RPMI8226 (cell line): ENCODE measurements at regions not wholly inside any gene's neighbourhood (a gene's known extent, or its start where the extent isn't known, plus 50 kb on each side); places are given as distances from the start of the nearest gene placed in this dataset.

Experiments used
- DNase-seq: peaks from one replicate; pipeline ENCODE4 v3.0.0-alpha.2; 2015

DNA sequence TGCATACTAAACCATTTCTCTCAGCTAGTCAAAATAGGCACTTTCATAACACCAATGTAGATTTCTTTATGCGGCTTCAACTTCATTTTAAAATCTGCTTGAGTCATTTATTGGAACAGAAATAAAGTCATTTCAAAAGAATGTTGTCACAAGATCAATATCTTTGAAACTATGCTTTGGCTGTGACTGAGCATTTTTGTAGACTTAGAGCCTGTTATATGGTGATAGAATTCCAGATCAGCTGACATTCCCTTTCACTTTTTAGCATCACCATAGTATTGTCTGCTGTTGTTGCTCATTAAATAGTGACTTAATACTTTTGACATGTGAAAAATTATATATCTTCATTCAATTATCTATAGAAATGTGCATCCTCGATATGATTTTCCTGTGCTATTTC lies 279.2 kb upstream of the PRR20A start:
- DNase-seq: no peak

DNA sequence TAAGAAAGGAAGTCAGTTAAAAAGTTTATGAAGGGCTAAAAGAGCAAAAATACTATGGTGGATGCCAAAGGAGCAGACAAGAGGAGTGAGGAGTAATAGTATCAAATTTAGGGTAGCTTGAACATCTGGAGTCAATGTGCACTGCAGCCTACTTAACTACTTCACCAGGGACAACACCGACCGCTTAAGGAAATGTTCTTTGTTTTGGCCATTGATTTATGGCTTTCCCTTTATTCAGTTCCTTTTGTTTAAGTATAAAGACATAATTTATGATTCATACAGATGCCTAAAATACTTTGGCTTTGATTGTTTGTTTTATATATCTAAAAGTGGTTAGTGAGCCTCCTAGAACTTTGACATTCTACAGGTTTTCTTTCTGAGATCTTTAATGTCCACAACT lies 276.3 kb upstream of the PRR20A start:
- DNase-seq: no peak

DNA sequence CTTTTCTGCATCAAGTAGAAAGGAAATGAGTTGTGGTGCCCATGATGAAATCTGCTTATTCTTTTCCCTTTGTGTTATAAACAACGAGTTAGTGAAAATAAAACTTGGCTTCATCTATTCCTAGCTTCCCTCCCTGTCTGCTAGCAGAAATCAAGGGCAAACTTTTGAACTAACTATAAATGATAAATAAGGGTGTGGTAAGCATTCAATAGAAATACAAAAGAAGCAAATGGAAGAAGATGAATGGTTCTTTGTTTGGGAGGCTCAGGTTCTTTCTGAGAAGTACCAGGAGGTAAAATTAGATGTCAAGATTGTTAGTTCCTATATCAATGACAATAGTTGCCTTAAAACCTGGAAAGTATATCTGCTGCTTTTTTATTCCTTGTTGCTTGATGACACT lies 275.3 kb upstream of the PRR20A start:
- DNase-seq: no peak

DNA sequence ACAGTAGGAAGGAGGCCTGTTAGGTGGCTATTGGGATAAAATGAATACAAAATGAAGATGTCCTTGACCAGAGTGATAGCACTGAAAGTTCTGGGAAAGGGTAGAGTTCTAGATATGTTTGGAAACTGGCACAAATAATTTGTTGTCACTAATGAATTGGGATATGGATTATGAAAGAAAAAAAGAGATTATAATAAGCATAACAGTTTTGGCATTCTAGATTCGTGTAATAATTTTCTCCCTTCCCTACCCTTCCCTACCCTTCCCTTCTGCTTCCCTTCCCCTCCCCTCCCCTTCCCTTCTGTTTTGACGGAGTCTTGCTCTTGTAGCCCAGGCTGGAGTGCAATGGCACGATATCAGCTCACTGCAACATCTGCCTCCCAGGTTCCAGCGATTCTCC lies 271.0 kb upstream of the PRR20A start:
- no peak for DNase-seq

DNA sequence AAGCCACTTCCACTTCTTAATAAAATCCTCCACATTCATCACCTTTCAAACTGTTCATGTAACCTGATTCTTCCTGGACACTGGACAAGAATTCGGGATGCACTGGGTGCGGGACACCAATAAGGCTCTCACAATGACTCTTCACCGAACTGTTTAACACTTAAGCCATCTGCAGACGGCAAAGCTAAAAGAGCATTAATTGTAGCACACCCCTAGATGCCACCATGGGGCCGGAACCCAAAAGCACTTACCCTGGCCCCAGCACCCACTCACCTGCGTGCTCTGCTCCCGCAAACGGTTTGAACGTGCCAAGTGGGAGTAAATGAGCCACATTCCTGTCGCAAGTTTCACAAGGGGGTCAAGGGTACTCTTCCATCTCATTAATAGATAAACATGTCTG lies 254.3 kb upstream of the PRR20A start:
- DNase-seq: no peak

DNA sequence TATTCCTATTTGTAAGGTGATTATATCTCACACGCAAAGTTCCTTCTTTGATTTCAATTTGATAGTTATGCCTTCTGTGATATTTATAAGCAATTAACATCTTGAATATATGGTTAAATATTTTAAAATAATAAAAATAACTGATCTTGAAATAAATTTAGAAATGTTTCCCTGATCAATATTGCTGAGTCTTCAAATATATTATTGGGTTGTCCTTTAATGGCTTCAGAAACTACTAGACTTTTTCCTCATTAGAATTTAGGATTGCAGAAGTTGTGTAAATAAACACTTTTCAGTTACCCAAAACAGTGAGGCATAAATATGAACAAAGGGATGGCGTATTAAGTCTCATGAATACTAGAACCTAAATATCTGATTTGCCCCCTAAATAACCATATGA lies 252.3 kb upstream of the PRR20A start:
- DNase-seq: no peak

- peak; percentile 77 for DNase-seq
These were observed 246.9 kb upstream of the PRR20A start for GRCh38 chr13:56893843-56894242.

DNA sequence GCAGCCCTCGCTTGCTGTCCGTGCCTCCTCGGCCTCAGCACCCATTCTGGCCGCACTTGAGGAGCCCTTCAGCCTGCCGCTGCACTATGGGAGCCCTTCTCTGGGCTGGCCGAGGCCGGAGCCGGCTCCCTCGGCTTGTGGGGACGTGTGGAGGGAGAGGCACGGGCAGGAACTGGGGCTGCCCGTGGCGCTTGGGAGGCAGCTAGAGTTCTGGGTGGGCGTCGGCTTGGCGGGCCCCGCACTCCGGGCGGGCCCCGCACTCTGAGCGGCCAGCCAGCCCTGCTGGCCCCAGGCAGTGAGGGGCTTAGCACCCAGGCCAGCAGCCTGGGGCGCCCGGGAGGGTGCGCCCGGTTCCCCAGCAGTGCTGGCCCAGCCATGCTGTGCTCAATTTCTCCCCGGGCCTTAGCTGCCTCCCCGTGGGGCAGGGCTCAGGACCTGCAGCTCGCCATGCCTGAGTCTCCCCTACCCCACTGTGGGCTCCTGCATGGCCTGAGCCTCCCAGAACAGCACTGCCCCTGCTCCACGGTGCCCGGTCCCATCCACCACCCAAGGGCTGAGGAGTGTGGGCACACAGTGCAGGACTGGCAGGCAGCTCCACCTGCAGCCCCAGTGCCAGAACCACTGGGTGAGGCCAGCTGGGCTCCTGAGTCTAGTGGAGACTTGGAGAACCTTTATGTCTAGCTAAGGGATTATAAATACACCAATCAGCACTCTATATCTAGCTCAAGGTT lies 240.0 kb upstream of the PRR20A start:
- no peak for DNase-seq

- DNase-seq: no peak
These were observed 238.4 kb upstream of the PRR20A start for GRCh38 chr13:56902276-56902675.

GRCh38 chr13:56903710-56904282 lies 236.9 kb upstream of the PRR20A start:
- DNase-seq: no peak

- no peak for DNase-seq
These were observed 233.8 kb upstream of the PRR20A start for GRCh38 chr13:56906909-56907308.

DNA sequence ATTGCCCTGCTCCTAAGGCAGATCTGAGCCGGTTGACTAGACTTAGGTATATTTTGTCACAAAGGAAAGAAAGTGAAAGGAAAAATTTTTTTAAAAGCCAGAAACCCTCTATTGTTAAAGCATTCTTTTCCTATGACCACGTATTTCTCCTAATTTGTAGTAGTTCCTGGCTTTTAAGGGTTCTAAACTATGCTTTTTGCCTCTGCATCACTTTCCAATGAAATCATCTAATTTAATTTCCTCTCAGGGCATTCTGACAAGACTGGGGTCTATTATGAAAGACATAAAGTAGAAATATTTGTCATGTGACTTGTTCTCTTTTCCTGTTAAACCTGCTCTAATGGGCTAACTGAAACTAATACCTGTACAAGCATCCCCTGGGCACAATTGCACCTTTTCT lies 233.0 kb upstream of the PRR20A start:
- DNase-seq: no peak

- DNase-seq: peak; percentile 10
These were observed 230.7 kb upstream of the PRR20A start for GRCh38 chr13:56909896-56910600.

DNA sequence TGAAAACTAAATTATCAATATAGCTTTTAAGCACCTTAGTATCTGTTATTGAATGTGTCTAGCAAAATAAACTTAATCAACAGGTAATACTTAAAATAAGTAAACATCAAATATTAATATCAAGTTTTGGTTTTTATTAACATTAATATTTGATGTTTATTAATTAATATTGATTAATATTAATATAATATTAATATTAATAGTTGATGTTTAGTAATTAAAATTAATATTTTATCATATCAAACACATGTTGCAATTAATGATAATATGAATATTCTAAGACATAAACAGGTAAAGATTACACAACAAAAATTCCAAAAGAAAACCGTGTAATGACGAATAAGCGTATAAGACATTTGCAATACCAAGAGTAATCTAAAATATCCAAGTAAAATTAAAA lies 222.8 kb upstream of the PRR20A start:
- DNase-seq: no peak

DNA sequence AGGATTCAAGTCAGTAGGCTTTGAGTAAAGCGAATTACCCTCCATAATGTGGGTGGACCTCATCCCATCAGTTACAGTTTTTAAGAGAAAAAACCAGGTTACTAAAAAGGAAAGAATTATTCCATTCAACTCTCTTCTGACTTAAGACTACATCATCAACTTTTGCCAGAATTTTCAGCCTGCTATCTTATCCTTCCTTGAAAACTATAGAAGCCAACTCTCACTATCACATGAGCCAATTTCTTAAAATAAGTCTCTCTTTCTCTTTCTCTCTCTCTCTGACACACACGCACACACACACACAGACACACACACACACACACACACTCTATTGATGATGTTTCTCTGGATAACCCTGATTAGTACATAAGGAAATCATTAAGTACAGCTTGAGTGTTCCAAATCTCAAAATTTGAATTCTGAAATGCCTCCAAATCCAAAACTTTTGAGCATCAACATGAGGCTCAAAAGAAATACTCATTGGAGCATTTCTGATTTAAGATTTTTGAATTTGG lies 217.0 kb upstream of the PRR20A start:
- no peak for DNase-seq

DNA sequence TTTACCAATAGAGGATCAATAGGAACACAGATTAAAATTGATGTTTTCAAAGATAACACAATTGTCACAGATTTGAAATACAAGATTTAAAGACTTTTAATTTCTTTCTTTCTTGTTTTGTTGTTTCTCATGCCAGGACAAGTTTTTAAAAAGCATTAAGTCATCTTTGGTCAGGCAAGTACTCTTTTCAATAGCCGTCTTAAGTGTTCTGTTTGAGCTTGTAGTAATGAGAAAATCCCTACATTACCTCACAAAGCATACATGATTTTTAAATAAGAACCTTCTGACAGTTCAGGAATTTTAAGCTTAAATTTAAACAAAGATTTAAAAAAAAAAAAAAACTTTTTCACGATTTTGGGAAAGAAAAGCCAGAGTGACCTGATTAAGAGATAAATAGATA lies 216.3 kb upstream of the PRR20A start:
- no peak for DNase-seq

- DNase-seq: no peak
These were observed 208.6 kb upstream of the PRR20A start for GRCh38 chr13:56932104-56932503.

DNA sequence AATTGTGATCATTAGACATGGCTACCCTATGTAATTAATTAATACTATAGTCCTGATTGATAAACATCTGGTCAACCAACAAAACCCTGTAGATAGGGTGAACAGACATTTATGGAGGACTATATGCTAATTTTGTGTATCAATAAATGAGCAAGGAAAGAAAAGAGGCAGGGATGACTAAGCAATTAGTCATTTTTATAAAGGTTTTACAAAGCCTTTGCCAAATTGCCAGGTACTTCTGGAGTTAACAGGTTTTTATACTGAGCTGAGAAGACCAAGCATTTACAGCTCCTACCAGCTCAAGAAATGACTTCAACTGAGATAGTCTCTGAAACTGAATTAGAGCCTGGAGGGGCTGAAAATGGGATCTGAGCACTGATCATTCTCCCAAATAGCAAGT lies 186.8 kb upstream of the PRR20A start:
- no peak for DNase-seq

DNA sequence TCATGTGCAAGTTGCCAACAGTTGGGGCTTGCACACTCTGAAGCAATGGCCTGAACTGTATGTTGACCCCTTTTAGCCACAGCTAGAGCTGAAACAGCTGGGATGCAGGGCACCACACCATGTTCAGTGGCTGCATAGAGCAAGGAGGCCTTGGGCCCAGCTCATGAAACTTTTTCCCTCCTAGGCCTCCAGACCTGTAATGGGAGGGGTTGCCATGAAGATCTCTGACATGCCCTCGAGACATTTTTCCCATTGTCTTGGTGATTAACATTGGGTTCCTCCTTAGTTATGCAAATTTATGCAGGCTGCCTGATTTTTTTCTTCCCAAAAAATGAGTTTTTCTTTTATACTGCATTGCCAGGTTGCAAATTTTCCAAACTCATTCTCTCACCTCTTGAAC lies 165.1 kb upstream of the PRR20A start:
- no peak for DNase-seq

DNA sequence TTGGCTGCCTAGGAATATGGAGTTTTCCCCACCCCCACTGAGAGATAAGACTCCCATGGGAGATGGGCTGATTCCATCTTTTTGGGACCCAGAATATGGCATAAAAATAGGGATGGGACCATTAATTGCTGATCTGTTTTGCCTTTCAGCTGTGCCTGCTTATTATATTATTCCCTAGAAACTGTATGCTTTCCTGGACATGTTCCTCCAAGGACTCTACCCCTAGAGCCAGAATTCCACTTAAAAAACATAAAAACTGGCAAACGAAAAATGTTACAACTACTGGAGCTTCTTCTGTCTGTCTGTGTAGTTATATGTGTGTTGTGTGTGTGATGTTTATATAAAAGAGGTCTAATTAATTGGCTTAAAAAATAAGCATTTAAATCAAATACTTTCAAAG lies 159.9 kb upstream of the PRR20A start:
- DNase-seq: no peak

DNA sequence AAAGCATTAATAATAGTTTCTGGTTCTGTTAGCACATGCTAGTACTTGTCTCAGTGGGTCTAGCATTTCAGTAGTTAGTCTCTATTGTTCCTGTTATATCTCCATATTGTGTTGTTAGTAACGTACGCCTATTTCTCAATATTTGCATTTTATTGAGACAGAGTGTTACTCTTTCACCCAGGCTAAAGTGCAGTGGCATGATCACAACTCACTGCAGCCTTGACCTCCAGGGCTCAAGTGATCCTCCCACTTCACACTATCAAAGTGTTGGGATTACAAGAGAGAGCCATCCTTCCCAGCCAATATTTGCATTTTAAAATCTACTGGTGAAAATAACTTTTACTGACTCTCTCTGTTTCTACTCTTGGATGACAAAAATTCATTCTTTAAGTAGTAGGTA lies 154.6 kb upstream of the PRR20A start:
- no peak for DNase-seq

GRCh38 chr13:56988543-56988942 lies 152.2 kb upstream of the PRR20A start:
- DNase-seq: no peak

DNA sequence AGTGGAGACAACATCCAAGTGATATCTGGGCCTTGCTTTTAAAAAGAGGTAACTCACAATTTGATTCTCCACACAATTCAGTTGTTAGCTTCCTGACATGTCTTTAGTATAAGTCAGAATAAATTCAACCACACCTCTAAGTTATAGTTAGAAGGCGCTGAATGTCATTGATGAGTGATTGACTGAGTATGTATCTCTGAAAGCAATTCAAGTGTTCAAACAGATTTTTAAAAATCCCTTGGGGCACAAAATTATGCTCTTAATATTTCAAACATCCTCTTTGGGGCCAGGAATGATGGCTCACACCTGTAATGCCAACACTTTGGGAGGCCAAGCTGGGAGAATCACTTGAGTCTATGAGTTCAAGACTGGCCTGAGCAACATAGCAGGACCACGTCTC lies 137.0 kb upstream of the PRR20A start:
- no peak for DNase-seq

- no peak for DNase-seq
These were observed 123.4 kb upstream of the PRR20A start for GRCh38 chr13:57017357-57017756.
